ENCODE measurements at regions not wholly inside any gene's neighbourhood (a gene's known extent, or its start where the extent isn't known, plus 50 kb on each side); places are given as distances from the start of the nearest gene placed in this dataset.

- no peak for ATAC-seq
These were observed 53.9 kb upstream of the GALNTL6 start for GRCh38 chr4:171759274-171759673.

- ATAC-seq, result no peak
These were observed 61.7 kb upstream of the GALNTL6 start for GRCh38 chr4:171751538-171751937.

GRCh38 chr4:171746418-171746817, 66.8 kb upstream of the GALNTL6 start:
- no peak for ATAC-seq

GRCh38 chr4:171742436-171742835, 70.8 kb upstream of the GALNTL6 start:
- ATAC-seq, result no peak

GRCh38 chr4:171727185-171727584, 86.0 kb upstream of the GALNTL6 start:
- ATAC-seq, result no peak

- ATAC-seq, result no peak
These were observed 91.3 kb upstream of the GALNTL6 start for GRCh38 chr4:171721937-171722336.

GRCh38 chr4:171719691-171720090, 93.5 kb upstream of the GALNTL6 start:
- ATAC-seq, result no peak

- ATAC-seq, result no peak
These were observed 94.5 kb upstream of the GALNTL6 start for GRCh38 chr4:171718665-171719064.

GRCh38 chr4:171718069-171718468, 95.1 kb upstream of the GALNTL6 start:
- ATAC-seq, result no peak

GRCh38 chr4:171717231-171717741, 95.9 kb upstream of the GALNTL6 start:
- ATAC-seq, result no peak

GRCh38 chr4:171715973-171716372, 97.2 kb upstream of the GALNTL6 start:
- no peak for ATAC-seq

- ATAC-seq, result no peak
These were observed 98.3 kb upstream of the GALNTL6 start for GRCh38 chr4:171714791-171715454.

GRCh38 chr4:171710743-171711142, 102.5 kb upstream of the GALNTL6 start:
- no peak for ATAC-seq

- no peak for ATAC-seq
These were observed 136.5 kb upstream of the GALNTL6 start for GRCh38 chr4:171676555-171677215.

GRCh38 chr4:171674781-171675180, 138.4 kb upstream of the GALNTL6 start:
- ATAC-seq, result no peak

- no peak for ATAC-seq
These were observed 144.8 kb upstream of the GALNTL6 start for GRCh38 chr4:171668403-171668802.

- no peak for ATAC-seq
These were observed 145.3 kb upstream of the GALNTL6 start for GRCh38 chr4:171667906-171668305.

- no peak for ATAC-seq
These were observed 162.1 kb upstream of the GALNTL6 start for GRCh38 chr4:171651071-171651470.

- ATAC-seq, result no peak
These were observed 162.7 kb upstream of the GALNTL6 start for GRCh38 chr4:171650543-171650942.

- ATAC-seq, result no peak
These were observed 164.3 kb upstream of the GALNTL6 start for GRCh38 chr4:171648926-171649325.

- no peak for ATAC-seq
These were observed 166.2 kb upstream of the GALNTL6 start for GRCh38 chr4:171646984-171647383.

GRCh38 chr4:171644430-171645057, 168.7 kb upstream of the GALNTL6 start:
- ATAC-seq, result no peak

GRCh38 chr4:171639540-171639939, 173.7 kb upstream of the GALNTL6 start:
- peak in 1 of 2 donors; percentile 13 for ATAC-seq

- no peak for ATAC-seq
These were observed 176.6 kb upstream of the GALNTL6 start for GRCh38 chr4:171636606-171637005.

All from activated CD4-positive, CD25-positive, alpha-beta regulatory T cell treated with anti-CD3 and anti-CD28 coated beads, Interleukin-2, amount 50 U/mL, for 24 hours (primary cell).